DOHH2 (cell line): ENCODE measurements at regions not wholly inside any gene's neighbourhood (a gene's known extent, or its start where the extent isn't known, plus 50 kb on each side); places are given as distances from the start of the nearest gene placed in this dataset.

Source experiments
- H3F3A ChIP-seq: fragments of 200-600 bp; sonication (generic), shearing (Covaris generic); 2 replicates; pipeline ENCODE4 v1.6.0; 2016; ENCODE audit warnings: antibody characterized with exemption, mild to moderate bottlenecking; ENCODE audit not compliant: control insufficient read depth, insufficient read depth
- H3K27ac ChIP-seq: fragments of 200-600 bp; sonication (generic); 2 replicates; pipeline ENCODE4 v1.5.1; 2014; ENCODE audit warnings: low read depth, mild to moderate bottlenecking, low read length, moderate library complexity
- H3K27me3 ChIP-seq: fragments of 200-600 bp; sonication (generic); 2 replicates; pipeline ENCODE4 v1.6.1; 2014; ENCODE audit warnings: mild to moderate bottlenecking, low read length, mixed read lengths; ENCODE audit not compliant: control insufficient read depth
- H3K36me3 ChIP-seq: fragments of 200-600 bp; sonication (generic); 2 replicates; pipeline ENCODE4 v1.6.1; 2014; ENCODE audit warnings: mild to moderate bottlenecking, low read length, moderate library complexity, mixed read lengths; ENCODE audit not compliant: control insufficient read depth
- H3K4me1 ChIP-seq: fragments of 200-600 bp; sonication (generic); 2 replicates; pipeline ENCODE4 v1.6.1; 2014; ENCODE audit warnings: mild to moderate bottlenecking, low read length, mixed read lengths; ENCODE audit not compliant: control insufficient read depth
- H3K4me2 ChIP-seq: fragments of 200-600 bp; sonication (generic); 2 replicates; pipeline ENCODE4 v1.6.0; 2014; ENCODE audit warnings: mild to moderate bottlenecking, low read length, moderate library complexity
- H3K4me3 ChIP-seq: fragments of 200-600 bp; sonication (generic); 2 replicates; pipeline ENCODE4 v1.5.1; 2014; ENCODE audit warnings: mild to moderate bottlenecking, low read length, mixed read lengths
- H3K79me2 ChIP-seq: fragments of 200-600 bp; sonication (generic); 2 replicates; pipeline ENCODE4 v1.6.1; 2014; ENCODE audit warnings: mild to moderate bottlenecking, low read length, mixed read lengths; ENCODE audit not compliant: control insufficient read depth
- H3K9me2 ChIP-seq: fragments of 200-600 bp; sonication (generic); replicated peaks from 2 replicates; pipeline ENCODE4 v1.6.1; 2014; ENCODE audit warnings: mild to moderate bottlenecking, low read length, mixed read lengths; ENCODE audit not compliant: control insufficient read depth
- H3K9me3 ChIP-seq: fragments of 200-600 bp; sonication (generic); 2 replicates; pipeline ENCODE4 v1.6.1; 2014; ENCODE audit warnings: antibody characterized with exemption, low read length, mixed read lengths; ENCODE audit not compliant: control insufficient read depth, insufficient read depth
- H4K20me1 ChIP-seq: fragments of 200-600 bp; sonication (generic); 2 replicates; pipeline ENCODE4 v1.6.0; 2014; ENCODE audit warnings: low read depth, mild to moderate bottlenecking, antibody characterized with exemption, low read length, moderate library complexity; ENCODE audit not compliant: control insufficient read depth, insufficient read depth
- EZH2phosphoT487 ChIP-seq: fragments of 200-600 bp; sonication (generic); IDR thresholded peaks from 2 replicates; pipeline ENCODE4 v1.6.1; 2017; ENCODE audit warnings: borderline replicate concordance, mild to moderate bottlenecking, antibody characterized with exemption, low read length, moderate library complexity, mixed read lengths
- TF ChIP-seq, protein P1 (sequence below): fragments of 200-600 bp; sonication (generic); IDR thresholded peaks from one replicate; pipeline ENCODE4 v1.5.1; 2014; ENCODE audit warnings: antibody characterized with exemption, mild to moderate bottlenecking, low read depth, low read length; ENCODE audit not compliant: poor library complexity, severe bottlenecking

DNA sequence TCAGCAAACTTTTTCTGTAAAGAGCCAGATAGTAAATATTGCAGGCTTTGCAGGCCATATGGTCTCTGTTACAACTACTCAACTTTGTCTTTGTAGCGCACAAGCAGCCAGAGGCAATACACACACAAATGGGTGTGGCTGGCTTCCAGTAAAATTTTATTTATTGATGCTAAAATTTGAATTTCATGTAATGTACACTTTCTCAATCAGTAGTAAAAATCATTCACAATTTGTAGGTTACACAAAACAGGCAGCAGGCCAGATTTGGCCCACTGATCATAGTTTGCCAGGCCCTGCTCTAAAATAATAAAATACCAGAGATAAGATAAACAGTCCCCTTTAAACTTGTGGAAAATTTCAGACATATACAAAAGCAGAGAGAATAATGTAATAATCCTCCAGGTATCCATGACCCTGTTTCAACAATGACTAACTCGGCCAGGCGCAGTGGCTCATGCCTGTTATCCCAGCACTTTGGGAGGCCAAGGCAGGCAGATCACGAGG is 330.3 kb downstream of the SHQ1 start:
- Histone ChIP-seq H3K79me2 (no peaks in the 10 kb centered on the region), H3K27ac (no peak overlapping the region), H3K9me2 (no peaks in the 10 kb centered on the region), H3K4me3 (no peak overlapping the region), H3K9me3 (no peaks in the 10 kb centered on the region), H3K36me3 (no peaks in the 10 kb centered on the region), H3K4me1 (peaks cover 14% of the 10 kb centered on the region), H3K4me2 (no peak overlapping the region), H3F3A (no peaks in the 10 kb centered on the region), H4K20me1 (no peaks in the 10 kb centered on the region), H3K27me3 (peaks cover 3% of the 10 kb centered on the region; the same call in 1 of the 2 replicates)
- TF ChIP-seq, protein P1, sequence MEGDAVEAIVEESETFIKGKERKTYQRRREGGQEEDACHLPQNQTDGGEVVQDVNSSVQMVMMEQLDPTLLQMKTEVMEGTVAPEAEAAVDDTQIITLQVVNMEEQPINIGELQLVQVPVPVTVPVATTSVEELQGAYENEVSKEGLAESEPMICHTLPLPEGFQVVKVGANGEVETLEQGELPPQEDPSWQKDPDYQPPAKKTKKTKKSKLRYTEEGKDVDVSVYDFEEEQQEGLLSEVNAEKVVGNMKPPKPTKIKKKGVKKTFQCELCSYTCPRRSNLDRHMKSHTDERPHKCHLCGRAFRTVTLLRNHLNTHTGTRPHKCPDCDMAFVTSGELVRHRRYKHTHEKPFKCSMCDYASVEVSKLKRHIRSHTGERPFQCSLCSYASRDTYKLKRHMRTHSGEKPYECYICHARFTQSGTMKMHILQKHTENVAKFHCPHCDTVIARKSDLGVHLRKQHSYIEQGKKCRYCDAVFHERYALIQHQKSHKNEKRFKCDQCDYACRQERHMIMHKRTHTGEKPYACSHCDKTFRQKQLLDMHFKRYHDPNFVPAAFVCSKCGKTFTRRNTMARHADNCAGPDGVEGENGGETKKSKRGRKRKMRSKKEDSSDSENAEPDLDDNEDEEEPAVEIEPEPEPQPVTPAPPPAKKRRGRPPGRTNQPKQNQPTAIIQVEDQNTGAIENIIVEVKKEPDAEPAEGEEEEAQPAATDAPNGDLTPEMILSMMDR = no peak
- TF ChIP-seq EZH2phosphoT487 = no peak

DNA sequence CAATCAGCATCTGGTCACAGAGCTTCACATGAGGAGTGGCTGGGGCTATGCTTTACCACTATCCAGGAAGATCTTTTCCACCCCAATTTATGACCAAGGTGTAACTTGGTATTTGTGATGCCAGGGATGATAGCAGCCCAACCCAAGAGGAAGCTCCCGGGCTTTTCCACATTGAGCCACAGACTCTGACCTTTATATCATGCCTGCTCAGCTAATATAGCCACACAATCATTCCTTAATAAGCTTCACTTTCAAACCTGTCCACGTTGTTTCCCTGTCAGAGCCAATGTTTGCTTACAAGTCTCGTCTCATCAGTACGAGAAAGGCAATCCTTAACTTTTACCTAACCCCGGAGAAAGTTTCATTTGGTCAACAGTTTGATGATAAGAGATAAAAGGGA is 330.9 kb downstream of the SHQ1 start:
- no peak for TF ChIP-seq EZH2phosphoT487
- TF ChIP-seq, protein P1 = no peak
- H3F3A ChIP-seq = no peaks in the 10 kb centered on the region

DNA sequence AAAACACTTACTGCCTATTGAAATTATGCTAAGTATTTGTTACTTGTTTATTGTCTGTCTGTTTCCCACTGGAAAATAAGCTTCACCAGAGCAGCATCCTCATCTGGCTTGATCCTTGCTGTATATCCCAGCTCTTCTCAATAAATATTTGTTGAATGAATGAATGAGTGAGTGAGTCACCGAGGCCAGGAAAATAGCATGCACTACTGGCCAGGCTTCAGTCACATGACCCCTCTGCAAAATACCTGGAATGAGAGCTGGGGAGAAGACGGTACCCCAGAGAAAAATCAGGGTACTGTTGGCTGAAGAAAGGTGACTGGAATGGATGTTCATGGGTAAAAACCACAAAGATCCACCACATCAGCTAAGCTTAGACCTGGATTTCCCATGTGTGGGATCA is 331.9 kb downstream of the SHQ1 start:
- no peaks in the 10 kb centered on the region for H3K79me2 ChIP-seq
- no peak overlapping the region for H3K27ac ChIP-seq
- no peak for TF ChIP-seq EZH2phosphoT487
- TF ChIP-seq, protein P1 = no peak

More for the DNA sequence above, 330.9 kb downstream of the SHQ1 start:
- no peak overlapping the region for H3K27ac ChIP-seq
- no peak overlapping the region for H3K4me2 ChIP-seq
- peaks cover 3% of the 10 kb centered on the region; the same call in 1 of the 2 replicates for H3K27me3 ChIP-seq
- H3K36me3 ChIP-seq = no peaks in the 10 kb centered on the region
- no peak overlapping the region for H3K4me3 ChIP-seq
- peaks cover 8% of the 10 kb centered on the region for H3K4me1 ChIP-seq
- no peaks in the 10 kb centered on the region for H4K20me1 ChIP-seq
- no peaks in the 10 kb centered on the region for H3K79me2 ChIP-seq
- H3K9me2 ChIP-seq = no peaks in the 10 kb centered on the region
- H3K9me3 ChIP-seq = no peaks in the 10 kb centered on the region

More for the DNA sequence above, 331.9 kb downstream of the SHQ1 start:
- Histone ChIP-seq H3K9me2 (no peaks in the 10 kb centered on the region), H3K9me3 (no peaks in the 10 kb centered on the region), H3K4me3 (no peak overlapping the region), H3K36me3 (no peaks in the 10 kb centered on the region), H3K4me1 (peaks cover 7% of the 10 kb centered on the region), H4K20me1 (no peaks in the 10 kb centered on the region), H3K27me3 (peaks cover 3% of the 10 kb centered on the region; the same call in 1 of the 2 replicates), H3K4me2 (no peak overlapping the region), H3F3A (no peaks in the 10 kb centered on the region)
